Right kidney (tissue), 1 donor: ENCODE measurements at regions not wholly inside any gene's neighbourhood (a gene's known extent, or its start where the extent isn't known, plus 50 kb on each side); places are given as distances from the start of the nearest gene placed in this dataset.
A peak's percentile ranks its signal among the peaks of the same experiment; 100 is the strongest.
"Not testable (repeated sequence)": the region's sequence is repeated elsewhere in the genome, so short reads cannot be mapped to it uniquely, and the experiment has no call there.

Experiments used
- DNase-seq: peaks from one replicate; pipeline ENCODE4 v3.0.0-alpha.2; 2016

DNA sequence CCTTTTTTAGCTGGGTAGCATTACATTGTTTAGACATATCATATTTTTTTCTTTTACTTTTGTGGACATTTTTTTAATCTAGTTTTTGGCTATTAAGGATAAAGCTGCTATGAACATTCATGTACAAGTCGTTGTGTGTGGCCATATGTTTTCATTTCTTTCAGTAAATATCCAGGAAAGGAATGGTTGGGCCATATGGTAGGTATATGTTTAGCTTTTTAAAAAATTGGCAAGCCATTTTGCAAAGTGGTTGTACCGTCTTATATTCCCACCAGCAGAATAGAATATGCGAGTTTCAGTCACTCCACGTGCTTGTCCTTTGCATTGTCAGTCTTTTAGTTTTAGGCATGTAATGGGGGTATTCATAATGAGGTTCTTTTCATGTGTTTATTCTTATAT lies 106.3 kb upstream of the NOX3 start:
- DNase-seq = no peak

DNA sequence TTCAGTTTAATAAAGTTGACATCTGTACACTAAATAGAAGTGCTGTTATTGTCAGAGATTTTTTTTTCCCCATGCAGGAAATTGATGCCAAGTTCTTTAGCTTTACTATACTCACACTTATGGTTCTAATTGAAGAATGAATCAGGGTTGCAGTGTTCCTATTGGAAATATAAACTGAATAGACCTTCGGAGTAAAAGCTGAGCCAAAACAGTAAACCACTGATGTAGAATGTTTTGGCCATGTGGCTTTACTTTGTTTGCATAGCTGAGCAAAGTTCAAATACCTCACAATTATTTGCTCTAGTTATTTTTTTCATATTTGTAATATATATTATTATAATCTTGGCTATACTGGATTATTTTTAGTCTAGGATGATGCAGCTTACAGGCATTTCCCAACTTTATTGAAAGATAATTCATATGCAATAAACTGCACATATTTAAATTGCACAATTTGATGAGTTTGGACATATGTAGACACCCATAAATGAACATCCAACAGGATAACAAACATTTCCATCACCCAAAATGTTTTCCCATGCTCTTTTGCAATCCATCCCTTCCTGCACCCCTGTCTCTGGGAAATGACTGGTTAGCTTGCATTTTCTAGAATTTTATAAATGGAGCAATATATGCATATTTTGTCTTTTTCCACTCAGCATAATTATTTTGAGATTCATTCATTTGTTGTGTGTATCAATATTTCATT lies 105.8 kb upstream of the NOX3 start:
- no peak for DNase-seq

DNA sequence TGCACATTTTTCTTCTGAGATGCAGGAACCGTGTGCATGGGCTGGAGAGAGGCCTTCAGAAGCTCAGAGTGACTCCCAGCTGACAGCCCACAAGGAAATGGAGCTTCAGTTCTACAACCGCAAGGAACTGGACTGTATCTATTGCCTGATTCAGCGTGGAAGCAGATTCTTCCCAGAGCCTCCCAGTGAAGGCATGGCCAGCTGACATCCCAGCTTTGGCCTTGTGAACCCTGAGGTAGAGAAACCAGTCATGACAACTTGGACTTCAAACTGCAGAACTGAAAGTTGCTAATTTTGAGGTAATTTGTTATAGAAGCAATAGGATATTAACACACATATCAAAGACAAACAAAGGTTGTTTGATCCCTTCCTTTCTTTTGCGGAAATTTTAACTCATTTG lies 94.3 kb upstream of the NOX3 start:
- no peak for DNase-seq

DNA sequence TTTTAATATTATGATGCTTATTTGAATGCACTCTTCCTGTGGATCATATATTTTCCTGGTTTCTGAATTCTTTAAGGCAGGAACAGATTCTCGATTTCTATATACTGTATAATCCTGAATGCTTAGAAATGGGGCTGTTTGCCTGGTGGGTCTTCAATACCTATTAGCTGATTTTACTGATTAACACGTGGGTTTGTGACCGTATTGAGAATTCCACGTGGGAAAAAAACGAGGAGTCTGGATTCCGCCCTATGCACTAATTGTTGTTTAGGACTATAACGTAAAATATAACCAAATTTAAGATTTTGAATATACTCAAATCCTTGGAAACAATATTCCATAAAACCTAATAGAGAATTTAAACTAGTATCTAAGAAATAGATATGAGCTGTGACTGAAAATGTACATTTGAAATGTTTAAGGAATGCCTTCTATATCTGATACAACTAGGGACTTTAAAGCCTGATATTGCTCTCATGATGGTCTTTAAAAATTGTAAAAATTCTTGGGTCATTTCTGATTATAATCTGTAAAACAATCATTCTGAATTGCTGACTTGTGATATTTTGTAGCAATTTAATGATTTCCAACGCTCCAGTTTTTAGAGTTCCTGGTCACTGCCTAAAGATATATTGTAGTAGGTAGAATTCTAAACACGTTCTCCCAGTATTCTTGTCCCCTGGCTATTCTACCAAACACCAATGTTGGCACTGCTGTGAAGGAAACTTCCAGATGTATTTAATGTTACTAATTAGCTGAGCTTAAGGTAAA lies 93.6 kb upstream of the NOX3 start:
- DNase-seq = no peak

DNA sequence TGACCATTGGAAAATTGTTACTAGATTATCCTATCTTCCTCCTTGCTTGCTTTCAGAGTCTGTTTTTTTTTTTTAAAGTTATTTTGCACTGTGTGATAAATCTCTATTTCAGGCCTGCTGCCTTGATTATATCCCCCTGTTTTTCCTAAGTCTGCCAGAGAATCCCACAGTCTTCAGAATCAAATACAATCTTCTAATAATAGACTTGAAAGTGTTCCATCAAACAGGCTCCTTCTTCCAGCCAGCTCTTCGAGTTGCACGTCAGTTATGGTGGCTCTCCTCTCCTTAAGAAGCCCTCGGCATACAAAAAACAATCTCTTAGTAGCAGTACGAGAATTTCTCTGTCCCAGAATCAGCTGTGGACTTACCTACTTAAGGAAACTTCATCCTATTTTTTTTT lies 92.9 kb upstream of the NOX3 start:
- no peak for DNase-seq

DNA sequence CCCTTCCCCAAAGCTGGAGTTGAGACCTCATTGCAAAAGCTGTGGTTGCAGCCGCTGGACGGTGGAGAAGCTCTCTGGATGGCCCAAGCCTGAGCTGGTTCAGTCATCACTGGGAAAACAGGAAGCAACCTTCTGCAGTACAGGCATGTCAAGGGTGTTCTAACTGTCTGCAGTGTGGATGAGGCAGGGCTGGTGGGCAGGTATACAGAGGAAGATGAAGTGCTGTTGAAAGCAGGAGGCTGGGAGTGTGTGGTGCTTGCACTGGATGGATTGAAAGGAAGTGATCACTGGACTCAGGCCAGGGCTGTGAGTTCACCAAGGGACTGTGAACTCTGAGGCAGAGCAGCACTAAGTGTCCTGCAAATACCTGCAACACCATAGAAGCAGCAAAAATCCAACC lies 89.0 kb upstream of the NOX3 start:
- no peak for DNase-seq

DNA sequence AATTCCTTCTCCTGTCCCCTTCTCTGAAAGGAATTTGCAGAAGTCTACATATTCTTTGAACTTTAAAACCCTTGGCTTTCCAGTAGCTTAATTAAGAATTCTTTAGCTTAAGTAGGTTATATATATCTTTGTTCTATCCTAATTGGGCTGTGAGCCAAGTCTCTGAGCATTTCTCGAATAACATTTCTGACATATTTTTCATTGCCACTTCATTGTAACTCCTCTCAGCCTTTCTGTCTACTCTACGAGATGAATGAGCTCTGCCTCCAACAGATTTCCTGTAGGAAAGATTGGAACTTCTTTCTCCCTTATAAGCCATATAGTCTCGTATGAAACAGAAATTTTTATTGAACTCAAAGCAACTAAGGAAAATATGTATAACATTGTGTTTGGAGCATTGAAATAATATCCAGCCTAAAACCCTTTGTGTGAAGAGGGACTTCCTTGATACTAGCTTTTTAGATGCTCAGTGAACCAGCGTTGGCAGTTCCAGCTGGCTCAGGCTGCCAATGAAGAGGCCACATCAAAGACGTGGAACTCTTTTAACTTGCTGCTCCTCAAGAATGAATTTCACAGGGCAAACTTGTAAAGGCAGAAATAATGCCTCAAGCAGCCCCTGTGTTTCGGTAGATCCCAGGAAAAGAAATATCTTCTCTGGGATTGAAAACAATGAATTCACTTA lies 87.7 kb upstream of the NOX3 start:
- DNase-seq = no peak

DNA sequence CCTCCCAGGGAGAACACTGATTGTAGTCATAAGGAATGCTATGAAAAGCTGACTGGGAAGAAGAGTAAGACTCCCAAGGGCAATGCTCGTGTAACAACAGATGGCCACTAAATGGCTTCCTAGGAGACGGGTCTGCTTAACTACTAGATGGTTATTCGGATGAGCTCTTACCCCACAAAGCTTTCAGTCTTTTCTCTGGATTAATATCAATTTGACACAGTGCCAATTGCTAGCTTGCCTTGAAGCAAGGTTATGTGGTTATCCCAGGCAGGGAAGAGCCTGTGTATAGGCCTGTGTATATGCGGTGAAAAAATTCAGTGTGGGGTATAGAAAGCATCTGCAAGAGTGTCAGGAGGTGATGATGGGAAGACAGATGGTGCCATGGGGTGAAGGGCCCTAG lies 86.4 kb upstream of the NOX3 start:
- no peak for DNase-seq

DNA sequence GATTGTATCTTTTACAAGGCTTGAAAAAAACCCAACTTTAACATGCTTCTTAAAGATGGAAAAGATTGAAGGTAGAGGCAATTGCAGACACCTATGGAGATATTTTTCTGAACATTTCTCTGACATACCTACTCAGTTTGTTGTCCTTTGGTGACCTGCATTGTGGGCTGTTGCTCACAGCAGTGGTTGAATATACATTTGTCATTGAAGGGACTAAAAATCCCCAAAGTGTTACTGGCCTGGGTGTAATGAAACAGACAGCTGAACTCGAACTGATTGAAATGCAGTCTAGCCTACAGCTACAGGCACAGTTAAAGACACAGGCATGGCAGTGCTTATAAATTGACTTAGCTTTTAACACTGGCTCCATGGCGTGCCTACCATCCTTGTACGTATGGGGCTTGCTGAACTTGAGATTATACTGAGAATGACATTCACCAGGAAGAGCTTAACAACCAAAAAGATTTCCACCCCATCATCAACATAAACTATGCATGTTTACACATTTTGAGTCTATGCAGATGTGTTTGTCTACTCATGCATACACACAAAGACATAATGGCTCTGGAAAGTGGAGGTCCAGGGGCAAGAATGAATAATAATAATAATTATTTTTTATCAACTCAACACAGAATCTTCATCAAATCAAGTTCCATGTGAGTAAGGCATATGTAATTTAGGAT lies 83.2 kb upstream of the NOX3 start:
- DNase-seq = no peak

DNA sequence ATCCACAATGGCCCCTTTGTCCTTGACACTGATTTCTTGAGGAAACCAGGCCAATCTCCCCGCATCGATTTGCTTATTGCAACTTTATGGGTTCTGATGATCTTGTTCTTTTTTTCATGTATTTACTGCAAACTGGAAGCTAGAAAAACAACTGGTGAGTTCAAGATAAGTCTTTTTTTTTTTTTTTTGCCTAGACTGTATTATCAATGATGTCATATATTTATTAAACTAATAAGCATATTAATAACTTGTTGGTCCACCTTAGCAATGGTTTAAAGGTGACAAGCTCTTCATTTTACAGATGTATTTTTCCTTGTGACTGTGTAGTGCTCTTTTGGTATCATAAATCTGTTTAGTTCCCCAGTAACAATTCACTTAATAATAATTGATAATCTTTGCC lies 79.0 kb upstream of the NOX3 start:
- no peak for DNase-seq

DNA sequence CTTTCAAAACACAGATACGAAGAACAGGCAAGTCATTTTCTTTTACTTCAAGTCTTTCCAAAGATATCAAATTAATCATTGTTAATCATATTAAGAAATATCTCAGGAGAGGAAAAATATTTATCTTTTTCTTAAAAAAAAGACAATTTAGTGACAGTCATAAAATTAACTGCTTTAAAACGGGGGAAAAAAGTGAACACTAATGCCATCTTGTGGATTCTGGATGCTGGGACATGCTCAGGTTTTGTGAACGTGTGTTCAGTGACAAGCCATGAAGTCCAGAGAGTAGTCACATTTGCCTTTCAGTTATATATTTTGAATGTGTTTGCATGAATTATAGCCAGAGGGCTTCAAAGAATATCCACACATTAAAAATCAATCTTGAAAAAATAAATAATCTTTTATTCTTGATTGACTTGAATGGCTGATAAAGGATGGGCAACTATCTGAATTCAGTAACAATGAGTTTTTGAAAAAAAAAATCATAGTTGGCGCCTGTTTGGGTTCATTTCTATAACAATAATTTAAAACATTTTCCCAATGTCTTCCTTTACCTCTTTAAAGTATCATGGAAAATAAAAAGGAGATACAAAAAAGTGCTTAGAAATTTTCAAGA lies 74.7 kb upstream of the NOX3 start:
- peak; percentile 6 for DNase-seq

DNA sequence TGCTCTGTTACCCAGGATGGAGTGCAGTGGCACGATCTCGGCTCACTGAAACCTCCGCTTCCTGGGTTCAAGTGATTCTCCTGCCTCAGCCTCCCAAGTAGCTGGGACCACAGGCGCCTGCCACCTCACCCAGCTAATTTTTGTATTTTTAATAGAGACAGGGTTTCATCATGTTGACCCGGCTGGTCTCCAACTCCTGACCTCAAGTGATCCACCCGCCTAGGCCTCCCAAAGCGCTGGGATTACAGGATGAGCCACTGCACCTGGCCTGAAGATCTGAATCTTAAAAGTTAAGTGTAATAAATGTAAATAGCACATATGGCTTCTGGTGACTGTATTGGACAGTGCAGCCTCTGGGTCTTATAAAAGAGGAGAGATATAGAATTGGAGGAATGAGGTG lies 74.2 kb upstream of the NOX3 start:
- not testable (repeated sequence) for DNase-seq

DNA sequence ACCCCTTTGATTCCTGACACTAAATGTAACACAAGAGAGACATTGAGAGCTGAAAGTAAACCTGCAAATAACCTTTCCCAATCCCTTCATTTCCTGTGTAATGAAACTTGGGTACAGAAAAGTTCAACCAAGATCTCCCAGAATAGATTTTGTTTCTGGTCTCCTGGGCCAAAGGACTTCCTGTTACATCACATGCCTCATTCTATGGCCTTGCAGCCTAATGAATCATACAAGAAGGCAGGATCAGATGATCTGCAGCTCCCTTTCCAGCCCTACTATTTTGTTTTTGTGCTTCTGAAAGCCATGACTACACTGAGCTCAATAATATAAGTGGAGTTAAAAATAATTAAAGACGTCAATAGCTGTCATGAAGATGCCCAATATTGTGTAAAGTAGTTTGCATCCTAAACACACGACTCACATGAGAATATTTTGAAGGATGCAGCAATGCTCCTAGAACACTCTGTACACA lies 73.4 kb upstream of the NOX3 start:
- no peak for DNase-seq

DNA sequence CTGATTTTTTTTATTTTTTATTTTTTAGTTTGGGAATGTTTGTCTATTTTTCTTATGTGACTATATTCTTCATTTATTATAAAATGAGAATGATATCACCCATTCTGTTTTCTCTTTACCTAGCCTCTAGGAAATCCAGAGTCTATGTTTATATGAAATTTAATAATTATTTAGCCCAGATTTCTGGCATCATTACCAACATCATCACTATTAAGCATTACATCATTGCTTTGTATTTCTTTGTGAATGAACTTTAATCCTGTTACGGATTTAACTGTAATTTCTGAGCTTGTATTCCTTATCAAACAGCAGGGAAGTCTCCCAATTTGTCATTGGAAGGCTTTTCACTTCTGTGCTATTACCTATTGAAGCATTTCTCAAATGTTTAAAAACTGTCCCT lies 72.7 kb upstream of the NOX3 start:
- no peak for DNase-seq

DNA sequence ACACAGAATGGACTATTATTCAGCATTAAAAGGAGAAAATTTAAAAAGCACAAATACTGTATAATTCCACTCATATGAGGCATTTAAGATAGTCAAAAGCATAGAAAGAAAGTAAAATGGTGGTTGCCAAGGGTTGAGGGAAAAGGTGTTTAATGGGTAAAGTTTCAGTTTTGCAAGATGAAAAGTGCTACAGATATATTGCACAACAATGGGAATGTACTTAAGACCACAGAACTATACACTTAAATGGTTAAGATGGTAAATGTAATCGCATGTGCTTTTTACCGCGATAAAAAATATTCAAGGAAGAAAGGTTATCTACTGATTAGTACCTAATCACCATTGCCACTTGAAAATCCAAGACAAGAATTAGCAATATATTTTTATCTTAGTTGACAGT lies 71.8 kb upstream of the NOX3 start:
- no peak for DNase-seq

DNA sequence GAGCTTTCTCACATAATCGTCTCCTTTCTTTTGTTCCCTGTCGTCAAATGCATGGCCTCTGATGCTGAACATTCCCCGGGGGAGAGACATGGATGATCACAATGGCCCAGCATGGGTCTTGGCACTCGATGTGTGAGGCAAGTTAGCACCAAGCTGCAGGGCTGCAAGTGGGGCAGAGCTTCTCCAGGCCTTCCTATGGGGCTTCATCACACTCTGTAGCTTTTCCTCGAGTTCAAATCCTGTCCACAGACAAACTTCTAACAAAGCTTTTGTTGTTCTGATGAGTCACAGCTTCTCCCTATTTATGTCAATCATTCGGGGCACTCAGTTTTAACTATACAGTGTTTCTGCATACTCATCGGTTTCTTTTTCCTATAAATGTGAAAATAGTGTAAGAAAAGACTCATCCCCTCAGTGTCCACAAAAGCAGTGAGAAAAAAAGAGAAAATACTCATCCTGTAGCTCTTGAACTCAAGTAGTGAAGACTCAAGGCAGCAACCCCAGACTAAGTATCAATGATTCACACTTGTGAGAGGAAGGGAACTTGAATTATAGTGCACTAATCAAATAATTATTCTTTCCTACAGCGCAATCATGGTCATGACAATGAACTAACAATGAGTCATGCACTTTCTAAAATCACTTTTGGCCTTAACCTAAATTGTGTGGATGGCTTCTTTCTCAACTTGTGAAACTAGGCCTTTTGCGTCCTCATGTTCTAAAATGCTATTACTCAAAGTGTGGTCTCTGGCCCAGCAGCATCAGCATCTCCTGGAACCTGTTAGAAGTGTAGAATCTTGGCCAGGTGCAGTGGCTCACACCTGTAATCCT lies 68.4 kb upstream of the NOX3 start:
- DNase-seq = no peak

DNA sequence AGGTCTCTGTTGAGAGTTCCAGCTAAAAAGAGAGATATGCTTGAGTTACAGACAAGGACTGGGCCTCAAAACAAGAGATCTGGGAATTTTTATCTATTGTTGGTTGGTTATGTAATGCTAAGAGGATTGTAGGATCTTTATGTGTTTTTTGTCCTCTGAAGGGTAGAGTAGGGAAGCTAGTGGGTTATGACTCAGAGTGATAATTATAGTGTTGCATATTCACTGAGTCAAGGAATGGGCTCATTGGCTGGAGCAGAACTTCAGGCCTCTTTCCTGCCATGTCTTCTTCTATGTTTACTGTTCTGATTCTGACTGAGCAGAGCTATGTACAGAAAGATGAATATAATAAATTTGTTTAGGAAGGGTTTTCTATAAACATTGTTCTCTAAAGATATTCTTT lies 66.1 kb upstream of the NOX3 start:
- no peak for DNase-seq

DNA sequence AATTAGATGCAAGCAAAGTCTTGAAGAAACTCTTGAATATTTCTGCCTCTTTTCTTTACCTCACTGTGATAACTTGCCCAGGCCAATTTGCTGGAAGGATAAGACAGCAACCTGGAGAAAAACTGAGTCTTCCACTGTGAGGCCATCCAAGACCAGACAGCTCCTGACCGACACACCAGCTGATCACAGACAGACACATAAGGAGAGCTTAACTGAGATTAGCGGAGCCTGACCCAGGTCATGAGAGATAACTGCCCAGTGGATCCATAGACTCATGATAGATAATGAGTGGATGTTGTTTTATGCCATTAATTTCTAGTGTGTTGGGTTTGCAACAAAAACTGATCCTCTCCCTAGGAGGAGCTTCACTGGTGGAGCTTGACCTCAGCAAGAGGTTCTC lies 64.4 kb upstream of the NOX3 start:
- no peak for DNase-seq

DNA sequence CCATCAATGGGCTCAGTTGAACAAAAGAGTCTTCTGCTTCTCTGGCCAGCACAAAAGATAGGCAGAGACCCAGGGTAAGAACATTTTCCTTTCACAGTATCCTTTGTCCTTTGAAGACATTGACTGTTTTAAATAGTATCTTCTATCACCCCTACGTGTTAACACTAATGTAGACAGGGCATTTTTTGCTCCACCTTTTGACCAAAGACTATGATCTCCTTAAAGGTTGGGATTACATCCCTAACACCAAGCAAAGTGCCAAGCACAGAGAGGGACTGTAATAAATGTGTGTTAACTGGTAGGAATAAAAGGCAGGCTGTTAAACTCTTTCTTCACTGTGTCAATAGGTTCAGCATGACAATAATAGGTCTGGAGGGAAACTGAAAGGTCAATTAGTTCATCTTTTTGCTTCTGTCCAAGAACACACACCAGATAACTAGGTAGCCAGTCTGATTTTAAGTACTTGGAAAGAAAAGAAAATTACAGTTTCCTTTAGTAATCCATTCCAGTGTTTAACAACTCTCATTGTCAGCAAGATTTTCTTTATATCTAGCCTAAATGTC lies 63.6 kb upstream of the NOX3 start:
- DNase-seq = no peak

DNA sequence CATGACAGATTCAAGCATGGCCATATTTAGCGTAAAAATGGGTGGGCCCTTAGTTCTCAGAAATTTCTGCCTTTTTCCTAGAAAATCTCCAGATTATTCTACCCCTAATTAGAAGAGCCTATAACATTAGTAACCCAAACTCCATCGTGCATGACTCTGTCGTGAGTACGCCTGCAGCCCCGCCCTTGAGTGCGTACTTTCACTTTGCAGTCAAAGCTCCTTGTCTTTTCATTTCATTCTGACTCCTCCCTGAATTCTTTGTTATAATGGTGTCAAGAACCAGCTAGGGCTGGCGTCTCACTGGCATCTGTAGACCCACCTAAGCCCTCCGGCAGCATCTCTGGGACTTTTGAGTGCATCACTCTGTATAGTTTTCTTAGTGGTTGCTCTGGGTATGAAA lies 61.7 kb upstream of the NOX3 start:
- DNase-seq = no peak

DNA sequence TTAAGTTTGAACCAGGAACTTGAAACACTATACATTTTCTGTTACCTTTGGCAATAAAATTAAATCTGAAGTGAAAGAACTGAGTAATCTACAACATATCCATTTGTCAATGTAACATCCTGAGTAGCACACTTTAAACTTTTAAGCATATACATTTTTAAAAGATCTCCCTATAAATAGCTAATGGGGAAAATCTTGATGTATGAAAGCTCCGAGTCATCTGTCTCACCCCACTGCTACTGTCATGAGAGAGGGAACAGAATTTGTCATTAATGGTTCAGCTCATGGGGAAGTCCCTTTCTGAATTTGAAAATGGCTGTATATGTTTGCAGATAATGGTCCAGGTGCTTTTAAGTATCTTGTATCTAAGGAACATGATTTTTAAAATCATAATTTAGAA lies 55.2 kb upstream of the NOX3 start:
- no peak for DNase-seq
